Nephron (organoid): ENCODE measurements at regions not wholly inside any gene's neighbourhood (a gene's known extent, or its start where the extent isn't known, plus 50 kb on each side); places are given as distances from the start of the nearest gene placed in this dataset.
"Not testable (repeated sequence)": the region's sequence is repeated elsewhere in the genome, so short reads cannot be mapped to it uniquely, and the experiment has no call there.

Experiments
- H3K27ac Mint-ChIP-seq, 3 experiments: 2 replicates each; pipeline ENCODE4 v1.8.0; 2020; ENCODE audit warnings: mixed read lengths in 3 of 3, mild to moderate bottlenecking in 2 of 3, moderate library complexity in 1 of 3
- H3K27me3 Mint-ChIP-seq: 2 replicates; pipeline ENCODE4 v1.8.0; 2021; ENCODE audit warnings: low read depth, mild to moderate bottlenecking, moderate library complexity, mixed read lengths
- H3K36me3 Mint-ChIP-seq: 2 replicates; pipeline ENCODE4 v1.8.0; 2020; ENCODE audit warnings: low read depth, mixed read lengths
- H3K4me1 Mint-ChIP-seq: 2 replicates; pipeline ENCODE4 v1.8.0; 2020; ENCODE audit warnings: mixed read lengths
- H3K4me3 Mint-ChIP-seq, 3 experiments: 2 replicates each; pipeline ENCODE4 v1.8.0; 2020; ENCODE audit warnings: mild to moderate bottlenecking in 3 of 3, mixed read lengths in 3 of 3, moderate library complexity in 2 of 3
- H3K9me3 Mint-ChIP-seq: 2 replicates; pipeline ENCODE4 v1.8.0; 2020; ENCODE audit warnings: mixed read lengths
- CTCF ChIP-seq, 3 experiments: fragments of 200-600 bp; sonication (generic); IDR thresholded peaks; one replicate each; pipeline ENCODE4 v1.5.0; 2021; ENCODE audit warnings: antibody characterized with exemption in 3 of 3; ENCODE audit not compliant: unreplicated experiment in 3 of 3

GRCh38 chr12:94916663-94917062, 86.8 kb downstream of the NDUFA12 start:
- no peak overlapping the region for H3K27ac Mint-ChIP-seq
- peaks cover 4% of the 10 kb centered on the region for H3K27me3 Mint-ChIP-seq
- H3K4me1 Mint-ChIP-seq, result no peaks in the 10 kb centered on the region
- H3K4me3 Mint-ChIP-seq, result no peak overlapping the region
- peaks cover 13% of the 10 kb centered on the region for H3K9me3 Mint-ChIP-seq
- TF ChIP-seq CTCF (IDR thresholded peaks at IDR 0.05; ENCODE audit: unreplicated experiment in 3 of 3), result no peak
- H3K36me3 Mint-ChIP-seq, result no peaks in the 10 kb centered on the region

GRCh38 chr12:94909663-94910062, 93.8 kb downstream of the NDUFA12 start:
- H3K9me3 Mint-ChIP-seq, result peaks cover 15% of the 10 kb centered on the region
- no peak for TF ChIP-seq CTCF (IDR thresholded peaks at IDR 0.05; ENCODE audit: unreplicated experiment in 3 of 3)
- no peaks in the 10 kb centered on the region for H3K27me3 Mint-ChIP-seq
- no peak overlapping the region for H3K4me3 Mint-ChIP-seq
- no peaks in the 10 kb centered on the region for H3K36me3 Mint-ChIP-seq
- peak overlapping the region in 2 of 3 experiments; percentile 28 to 36 for H3K27ac Mint-ChIP-seq
- peaks cover 8% of the 10 kb centered on the region for H3K4me1 Mint-ChIP-seq

- not testable (repeated sequence) for H3K4me3 Mint-ChIP-seq, H3K27ac Mint-ChIP-seq, H3K27me3 Mint-ChIP-seq, H3K4me1 Mint-ChIP-seq, H3K36me3 Mint-ChIP-seq, H3K9me3 Mint-ChIP-seq
These were observed 97.7 kb downstream of the NDUFA12 start for GRCh38 chr12:94905749-94906148.

- Mint-ChIP-seq H3K9me3 (peaks cover 3% of the 10 kb centered on the region), H3K4me3 (no peak overlapping the region), H3K27me3 (no peaks in the 10 kb centered on the region), H3K36me3 (no peaks in the 10 kb centered on the region), H3K27ac (no peak overlapping the region), H3K4me1 (no peaks in the 10 kb centered on the region)
- TF ChIP-seq CTCF (IDR thresholded peaks at IDR 0.05; ENCODE audit: unreplicated experiment in 3 of 3), result no peak
These were observed 103.0 kb downstream of the NDUFA12 start for GRCh38 chr12:94900496-94900895.

GRCh38 chr12:94898388-94898787, 105.1 kb downstream of the NDUFA12 start:
- H3K27ac Mint-ChIP-seq, result no peak overlapping the region
- H3K4me3 Mint-ChIP-seq, result no peak overlapping the region
- peak in 1 of 3 experiments; percentile 10 for TF ChIP-seq CTCF (IDR thresholded peaks at IDR 0.05; ENCODE audit: unreplicated experiment in 3 of 3)
- H3K9me3 Mint-ChIP-seq, result no peaks in the 10 kb centered on the region
- H3K27me3 Mint-ChIP-seq, result peaks cover 5% of the 10 kb centered on the region
- H3K36me3 Mint-ChIP-seq, result no peaks in the 10 kb centered on the region
- no peaks in the 10 kb centered on the region for H3K4me1 Mint-ChIP-seq

GRCh38 chr12:94892544-94893267, 110.8 kb downstream of the NDUFA12 start:
- no peak overlapping the region for H3K27ac Mint-ChIP-seq
- H3K27me3 Mint-ChIP-seq, result peaks cover 5% of the 10 kb centered on the region
- no peaks in the 10 kb centered on the region for H3K4me1 Mint-ChIP-seq
- no peak for TF ChIP-seq CTCF (IDR thresholded peaks at IDR 0.05; ENCODE audit: unreplicated experiment in 3 of 3)
- no peaks in the 10 kb centered on the region for H3K9me3 Mint-ChIP-seq
- H3K4me3 Mint-ChIP-seq, result no peak overlapping the region
- H3K36me3 Mint-ChIP-seq, result no peaks in the 10 kb centered on the region
